Body of pancreas (tissue), 4 donors: ENCODE measurements at regions not wholly inside any gene's neighbourhood (a gene's known extent, or its start where the extent isn't known, plus 50 kb on each side); places are given as distances from the start of the nearest gene placed in this dataset.

Experiments
- ATAC-seq: fragments of 150-250 bp; one replicate; pipeline ENCODE4 v1.9.1; 2016
- DNase-seq, 4 donors: peaks; one replicate each; pipeline ENCODE4 v3.0.0-alpha.2; 2019
- H3K27ac ChIP-seq, 4 donors: fragments of 200-600 bp; sonication (generic); 1 replicate in 3 of 4; 2 replicates in 1 of 4; pipeline versions ENCODE4 v1.5.1 to v1.6.1; 2016 to 2019; ENCODE audit warnings: mild to moderate bottlenecking in 1 of 4, mixed read lengths in 1 of 4, moderate library complexity in 1 of 4
- H3K27me3 ChIP-seq, 2 donors: fragments of 200-600 bp; sonication (generic); one replicate each; pipeline ENCODE4 v1.6.0; 2016; ENCODE audit warnings: mild to moderate bottlenecking in 1 of 2
- H3K36me3 ChIP-seq, 2 donors: fragments of 200-600 bp; sonication (generic); replicated peaks in 1 of 2; 2 replicates each; pipeline ENCODE4 v1.5.1; 2016; ENCODE audit warnings: low read depth in 2 of 2; ENCODE audit not compliant: insufficient read depth in 1 of 2
- H3K4me1 ChIP-seq: fragments of 200-600 bp; sonication (generic); one replicate; pipeline ENCODE4 v1.6.0; 2016
- H3K4me3 ChIP-seq, 2 donors: fragments of 200-600 bp; sonication (generic); 1 replicate in 1 of 2; 2 replicates in 1 of 2; pipeline ENCODE4 v1.5.1; 2016 to 2019
- H3K9me3 ChIP-seq, 3 donors: fragments of 200-600 bp; sonication (generic); 1 replicate in 2 of 3; 2 replicates in 1 of 3; pipeline ENCODE4 v1.5.1; 2016
- POLR2A ChIP-seq, 3 donors: fragments of 450-650 bp; IDR thresholded peaks; one replicate each; pipeline ENCODE4 v1.6.1; 2016; ENCODE audit warnings: antibody characterized with exemption in 3 of 3, mild to moderate bottlenecking in 2 of 3
- WGBS, 2 donors: methylation state at CpG; one replicate each; pipeline ENCODE4 v1.1.5; 2017; 5-methylcytosine and 5-hydroxymethylcytosine counted together
- intact Hi-C: fragments of 100-400 bp; cut with DNase I; formaldehyde crosslinking; loops from one replicate; pipeline ENCODE4 v1.15.1; 2023
- TF ChIP-seq, protein P1 (sequence below), 7 experiments: fragments of 450-650 bp in 4 of 7; fragments of 200-600 bp in 3 of 7; sonication (generic) in 3 of 7; IDR thresholded peaks; one replicate each; pipeline ENCODE4 v1.5.1; 2016 to 2019; ENCODE audit warnings: antibody characterized with exemption in 7 of 7

- 48 to 55% methylated on average over 4 to 5 of the region's 5 CpGs for WGBS, 2 donors
- no peak for ATAC-seq
- no peak overlapping the region for H3K4me3 ChIP-seq
- no peaks in the 10 kb centered on the region for H3K36me3 ChIP-seq
- H3K27ac ChIP-seq: no peak overlapping the region
- H3K27me3 ChIP-seq: no peaks in the 10 kb centered on the region
- no peaks in the 10 kb centered on the region for H3K4me1 ChIP-seq
- peak in 1 of 4 donors; percentile 3 for DNase-seq
- intact Hi-C loops: no loop called here
- TF ChIP-seq, protein P1, sequence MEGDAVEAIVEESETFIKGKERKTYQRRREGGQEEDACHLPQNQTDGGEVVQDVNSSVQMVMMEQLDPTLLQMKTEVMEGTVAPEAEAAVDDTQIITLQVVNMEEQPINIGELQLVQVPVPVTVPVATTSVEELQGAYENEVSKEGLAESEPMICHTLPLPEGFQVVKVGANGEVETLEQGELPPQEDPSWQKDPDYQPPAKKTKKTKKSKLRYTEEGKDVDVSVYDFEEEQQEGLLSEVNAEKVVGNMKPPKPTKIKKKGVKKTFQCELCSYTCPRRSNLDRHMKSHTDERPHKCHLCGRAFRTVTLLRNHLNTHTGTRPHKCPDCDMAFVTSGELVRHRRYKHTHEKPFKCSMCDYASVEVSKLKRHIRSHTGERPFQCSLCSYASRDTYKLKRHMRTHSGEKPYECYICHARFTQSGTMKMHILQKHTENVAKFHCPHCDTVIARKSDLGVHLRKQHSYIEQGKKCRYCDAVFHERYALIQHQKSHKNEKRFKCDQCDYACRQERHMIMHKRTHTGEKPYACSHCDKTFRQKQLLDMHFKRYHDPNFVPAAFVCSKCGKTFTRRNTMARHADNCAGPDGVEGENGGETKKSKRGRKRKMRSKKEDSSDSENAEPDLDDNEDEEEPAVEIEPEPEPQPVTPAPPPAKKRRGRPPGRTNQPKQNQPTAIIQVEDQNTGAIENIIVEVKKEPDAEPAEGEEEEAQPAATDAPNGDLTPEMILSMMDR (IDR thresholded peaks at IDR 0.05): no peak
- no peak for TF ChIP-seq POLR2A (IDR thresholded peaks at IDR 0.05)
- no peaks in the 10 kb centered on the region for H3K9me3 ChIP-seq
Measured at GRCh38 chr10:78768876-78769275, 299.9 kb upstream of the ZMIZ1 start.

GRCh38 chr10:78769526-78769925 is 299.2 kb upstream of the ZMIZ1 start:
- WGBS, 2 donors: 80 to 89% methylated on average over 5 of the region's 5 CpGs
- DNase-seq: no peak

DNA sequence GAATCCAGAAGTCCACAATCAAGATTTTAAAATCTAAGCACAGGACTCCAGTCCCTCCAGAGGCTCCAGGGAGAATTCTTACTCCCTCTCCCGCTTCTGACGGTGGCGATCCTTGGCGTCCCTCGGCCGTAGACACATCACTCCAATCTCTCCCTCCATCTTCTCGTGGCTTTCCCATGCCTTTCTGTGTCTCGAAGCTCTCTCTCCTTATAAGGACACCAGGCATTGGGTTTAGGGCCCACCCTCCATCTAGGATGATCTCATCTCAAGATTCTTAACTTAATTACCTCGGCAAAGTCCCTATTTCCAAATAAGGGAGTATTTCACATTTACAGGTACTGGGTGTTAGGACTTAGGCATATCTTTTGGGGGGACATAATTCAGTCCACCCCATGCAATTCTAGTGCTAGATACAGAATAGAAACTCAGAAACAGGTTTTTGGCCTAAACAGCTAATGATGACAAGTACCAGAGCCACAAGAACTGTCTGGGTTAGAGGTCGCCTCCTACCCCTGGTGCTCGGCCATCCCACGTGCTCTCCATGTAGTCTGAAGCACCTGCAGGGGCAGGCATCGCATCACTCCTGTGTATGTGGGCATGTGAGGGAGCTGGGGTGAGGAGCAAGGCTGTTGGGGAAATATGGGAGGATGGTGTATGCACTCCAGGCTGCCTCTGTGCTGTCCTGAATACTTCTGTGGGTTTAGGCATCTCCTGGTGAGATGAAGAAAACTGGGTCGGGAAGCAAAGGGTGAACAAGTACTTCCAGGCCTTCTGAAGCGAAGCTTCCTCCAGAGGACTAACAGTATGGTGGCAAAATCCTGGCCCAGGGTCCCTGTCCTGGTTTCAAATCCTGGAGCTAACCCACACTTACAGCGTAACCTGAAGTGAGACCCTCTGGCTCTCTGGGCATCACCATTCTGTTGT is 298.3 kb upstream of the ZMIZ1 start:
- no peak overlapping the region for H3K4me3 ChIP-seq
- no peak for TF ChIP-seq POLR2A (IDR thresholded peaks at IDR 0.05)
- TF ChIP-seq, protein P1 (IDR thresholded peaks at IDR 0.05): no peak
- WGBS, 2 donors: 94 to 95% methylated on average over 15 to 16 of the region's 16 CpGs
- H3K27ac ChIP-seq: peak overlapping the region in 1 of 4 donors; percentile 23
- no peaks in the 10 kb centered on the region for H3K9me3 ChIP-seq
- H3K27me3 ChIP-seq: no peaks in the 10 kb centered on the region
- no peak for ATAC-seq
- intact Hi-C loops: no loop called here
- H3K36me3 ChIP-seq: no peaks in the 10 kb centered on the region
- DNase-seq: peak in 1 of 4 donors; percentile 6
- peaks cover 10% of the 10 kb centered on the region for H3K4me1 ChIP-seq

More at GRCh38 chr10:78769526-78769925, 299.2 kb upstream of the ZMIZ1 start:
- H3K27me3 ChIP-seq: no peaks in the 10 kb centered on the region
- H3K27ac ChIP-seq: no peak overlapping the region
- TF ChIP-seq, protein P1 (IDR thresholded peaks at IDR 0.05): no peak
- TF ChIP-seq POLR2A (IDR thresholded peaks at IDR 0.05): no peak
- ATAC-seq: no peak
- intact Hi-C loops: no loop called here
- H3K4me3 ChIP-seq: no peak overlapping the region
- peaks cover under 1% of the 10 kb centered on the region for H3K4me1 ChIP-seq
- no peaks in the 10 kb centered on the region for H3K9me3 ChIP-seq
- no peaks in the 10 kb centered on the region for H3K36me3 ChIP-seq

DNA sequence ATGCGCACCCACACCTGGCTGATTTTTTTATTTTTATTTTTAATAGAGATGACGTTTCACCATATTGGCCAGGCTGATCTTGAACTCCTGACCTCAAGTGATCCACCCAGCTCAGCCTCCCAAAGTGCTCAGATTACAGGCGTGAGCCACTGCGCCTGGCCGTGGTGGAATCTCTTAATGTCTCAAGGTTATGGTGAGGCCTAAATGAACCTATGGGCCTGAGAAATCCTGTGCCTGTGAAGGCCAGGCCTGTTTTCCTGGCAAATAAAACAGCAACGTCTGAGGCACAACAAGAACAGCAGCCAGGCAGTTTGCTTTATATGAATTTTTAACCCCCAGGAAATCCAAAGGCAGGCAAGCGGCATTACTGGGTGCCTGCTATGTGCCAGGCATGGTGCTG is 297.5 kb upstream of the ZMIZ1 start:
- ATAC-seq: no peak
- intact Hi-C loops: no loop called here
- Histone ChIP-seq H3K4me1 (peaks cover 13% of the 10 kb centered on the region), H3K4me3 (no peak overlapping the region), H3K27me3 (no peaks in the 10 kb centered on the region), H3K9me3 (no peaks in the 10 kb centered on the region), H3K36me3 (no peaks in the 10 kb centered on the region), H3K27ac (peak overlapping the region in 1 of 4 donors; percentile 23)
- DNase-seq: no peak
- 58 to 66% methylated on average over 5 to 7 of the region's 7 CpGs for WGBS, 2 donors
- TF ChIP-seq POLR2A (IDR thresholded peaks at IDR 0.05): no peak
- TF ChIP-seq, protein P1 (IDR thresholded peaks at IDR 0.05): no peak
